HG03060 (cell line): ENCODE measurements at regions not wholly inside any gene's neighbourhood (a gene's known extent, or its start where the extent isn't known, plus 50 kb on each side); places are given as distances from the start of the nearest gene placed in this dataset.
"Not testable (repeated sequence)": the region's sequence is repeated elsewhere in the genome, so short reads cannot be mapped to it uniquely, and the experiment has no call there.

Experiments used
- ATAC-seq: cut with Tn5 transposase; IDR thresholded peaks from one replicate; pipeline ENCODE4 v1.9.1; 2021; ENCODE audit warnings: low read depth, moderate number of reproducible peaks; ENCODE audit not compliant: unreplicated experiment

- ATAC-seq, result no peak
Observed at GRCh38 chr15:26197719-26198118, 334.6 kb upstream of the ATP10A start.

- ATAC-seq, result no peak
Observed at GRCh38 chr15:26197060-26197459, 333.9 kb upstream of the ATP10A start.

- no peak for ATAC-seq
Observed at GRCh38 chr15:26191193-26191592, 328.1 kb upstream of the ATP10A start.

- not testable (repeated sequence) for ATAC-seq
Observed at GRCh38 chr15:26186138-26186537, 323.0 kb upstream of the ATP10A start.

- ATAC-seq, result no peak
Observed at GRCh38 chr15:26182441-26182840, 319.3 kb upstream of the ATP10A start.

- ATAC-seq, result no peak
Observed at GRCh38 chr15:26179906-26180305, 316.8 kb upstream of the ATP10A start.

- ATAC-seq, result no peak
Observed at GRCh38 chr15:26178640-26179220, 315.6 kb upstream of the ATP10A start.

GRCh38 chr15:26177816-26178215 lies 314.7 kb upstream of the ATP10A start:
- ATAC-seq, result no peak

GRCh38 chr15:26176831-26177230 lies 313.7 kb upstream of the ATP10A start:
- no peak for ATAC-seq

- no peak for ATAC-seq
Observed at GRCh38 chr15:26171266-26171665, 308.1 kb upstream of the ATP10A start.

- no peak for ATAC-seq
Observed at GRCh38 chr15:26166429-26166828, 303.3 kb upstream of the ATP10A start.

GRCh38 chr15:26165546-26165945 lies 302.4 kb upstream of the ATP10A start:
- no peak for ATAC-seq

- ATAC-seq, result no peak
Observed at GRCh38 chr15:26160343-26160742, 297.2 kb upstream of the ATP10A start.

GRCh38 chr15:26158176-26158575 lies 295.0 kb upstream of the ATP10A start:
- no peak for ATAC-seq

GRCh38 chr15:26157081-26157480 lies 294.0 kb upstream of the ATP10A start:
- no peak for ATAC-seq

- no peak for ATAC-seq
Observed at GRCh38 chr15:26156051-26156450, 292.9 kb upstream of the ATP10A start.

- no peak for ATAC-seq
Observed at GRCh38 chr15:26148156-26148860, 285.2 kb upstream of the ATP10A start.

GRCh38 chr15:26146202-26146601 lies 283.1 kb upstream of the ATP10A start:
- ATAC-seq, result no peak

GRCh38 chr15:26145796-26146195 lies 282.7 kb upstream of the ATP10A start:
- ATAC-seq, result no peak

GRCh38 chr15:26144836-26145235 lies 281.7 kb upstream of the ATP10A start:
- no peak for ATAC-seq

- no peak for ATAC-seq
Observed at GRCh38 chr15:26143221-26143620, 280.1 kb upstream of the ATP10A start.

GRCh38 chr15:26134812-26135211 lies 271.7 kb upstream of the ATP10A start:
- no peak for ATAC-seq
